ENCODE measurements at regions not wholly inside any gene's neighbourhood (a gene's known extent, or its start where the extent isn't known, plus 50 kb on each side); places are given as distances from the start of the nearest gene placed in this dataset.

- Histone ChIP-seq H3K36me3 (ENCODE audit: control insufficient read depth in 2 of 2, extremely low read depth in 1 of 2, insufficient read depth in 1 of 2, low read length in 1 of 2) (no peaks in the 10 kb centered on the region), H3K9me3 (no peaks in the 10 kb centered on the region), H3K27me3 (replicated peaks in 1 of 2; ENCODE audit: control insufficient read depth in 2 of 2, extremely low read depth in 1 of 2, insufficient read depth in 2 of 2, low read length in 1 of 2) (peaks cover 0 to 8% of the 10 kb centered on the region in 2 experiments), H3K4me3 (ENCODE audit: control insufficient read depth in 1 of 2, extremely low read depth in 1 of 2, low read length in 1 of 2) (no peak overlapping the region), H3K4me1 (ENCODE audit: control insufficient read depth in 1 of 2, extremely low read depth in 1 of 2, insufficient read depth in 2 of 2, low read length in 2 of 2) (no peaks in the 10 kb centered on the region), H3K27ac (ENCODE audit: low read length) (no peak overlapping the region)
- 60% methylated on average over 1 of the region's 5 CpGs for WGBS (ENCODE audit: insufficient coverage)
- Mint-ChIP-seq H3K27me3 (peaks cover 5 to 8% of the 10 kb centered on the region in 2 donors), H3K4me1 (no peaks in the 10 kb centered on the region), H3K27ac (no peak overlapping the region), H3K4me3 (no peak overlapping the region), H3K9me3 (no peaks in the 10 kb centered on the region), H3K36me3 (no peaks in the 10 kb centered on the region)
- no peak for DNase-seq
- ChIA-PET POLR2A (no interaction called here), CTCF (no interaction called here)
- ATAC-seq (replicated peaks in 1 of 4): no peak
These were observed 196.6 kb upstream of the SLC35G4 start for GRCh38 chr18:11412811-11413210.

GRCh38 chr18:11411048-11411447, 198.3 kb upstream of the SLC35G4 start:
- POLR2A ChIA-PET: no interaction called here
- H3K27ac Mint-ChIP-seq: no peak overlapping the region
- CTCF ChIA-PET: no interaction called here
- no peak for ATAC-seq (replicated peaks in 1 of 4)
- no peak for DNase-seq
- Histone ChIP-seq H3K36me3 (ENCODE audit: control insufficient read depth in 2 of 2, extremely low read depth in 1 of 2, insufficient read depth in 1 of 2, low read length in 1 of 2) (no peaks in the 10 kb centered on the region), H3K4me3 (ENCODE audit: control insufficient read depth in 1 of 2, extremely low read depth in 1 of 2, low read length in 1 of 2) (no peak overlapping the region), H3K27me3 (replicated peaks in 1 of 2; ENCODE audit: control insufficient read depth in 2 of 2, extremely low read depth in 1 of 2, insufficient read depth in 2 of 2, low read length in 1 of 2) (peaks cover 0 to 8% of the 10 kb centered on the region in 2 experiments), H3K27ac (ENCODE audit: low read length) (no peak overlapping the region), H3K4me1 (ENCODE audit: control insufficient read depth in 1 of 2, extremely low read depth in 1 of 2, insufficient read depth in 2 of 2, low read length in 2 of 2) (no peaks in the 10 kb centered on the region), H3K9me3 (no peaks in the 10 kb centered on the region)
- H3K9me3 Mint-ChIP-seq: peaks cover 0 to 4% (median 0%) of the 10 kb centered on the region in 3 donors
- H3K36me3 Mint-ChIP-seq: no peaks in the 10 kb centered on the region
- H3K27me3 Mint-ChIP-seq: peaks cover 5 to 8% of the 10 kb centered on the region in 2 donors
- no peaks in the 10 kb centered on the region for H3K4me1 Mint-ChIP-seq
- H3K4me3 Mint-ChIP-seq: no peak overlapping the region

- Mint-ChIP-seq H3K36me3 (no peaks in the 10 kb centered on the region), H3K4me1 (no peaks in the 10 kb centered on the region), H3K27me3 (peaks cover 0 to 1% of the 10 kb centered on the region in 2 donors), H3K4me3 (no peak overlapping the region), H3K27ac (no peak overlapping the region), H3K9me3 (peaks cover 0 to 4% (median 0%) of the 10 kb centered on the region in 3 donors)
- no peak for ATAC-seq (replicated peaks in 1 of 4)
- ChIA-PET CTCF (no interaction called here), POLR2A (interaction anchor here in 1 of 2 donors (0.6 kb wide), 1 partner anchor 369 kb away, joined by 4 read pairs; no protein-coding TSS in a partner anchor)
- H3K4me1 ChIP-seq (ENCODE audit: control insufficient read depth in 1 of 2, extremely low read depth in 1 of 2, insufficient read depth in 2 of 2, low read length in 2 of 2): no peaks in the 10 kb centered on the region
- H3K27me3 ChIP-seq (replicated peaks in 1 of 2; ENCODE audit: control insufficient read depth in 2 of 2, extremely low read depth in 1 of 2, insufficient read depth in 2 of 2, low read length in 1 of 2): peaks cover 0 to 7% of the 10 kb centered on the region in 2 experiments
- no peaks in the 10 kb centered on the region for H3K9me3 ChIP-seq
- no peak overlapping the region for H3K27ac ChIP-seq (ENCODE audit: low read length)
- 0% methylated on average over 1 of the region's 3 CpGs for WGBS (ENCODE audit: insufficient coverage)
- no peaks in the 10 kb centered on the region for H3K36me3 ChIP-seq (ENCODE audit: control insufficient read depth in 2 of 2, extremely low read depth in 1 of 2, insufficient read depth in 1 of 2, low read length in 1 of 2)
- DNase-seq: no peak
- no peak overlapping the region for H3K4me3 ChIP-seq (ENCODE audit: control insufficient read depth in 1 of 2, extremely low read depth in 1 of 2, low read length in 1 of 2)
These were observed 200.8 kb upstream of the SLC35G4 start for GRCh38 chr18:11408555-11409065.

- peaks cover 0 to 2% of the 10 kb centered on the region in 2 experiments for H3K27me3 ChIP-seq (replicated peaks in 1 of 2; ENCODE audit: control insufficient read depth in 2 of 2, extremely low read depth in 1 of 2, insufficient read depth in 2 of 2, low read length in 1 of 2)
- H3K4me3 Mint-ChIP-seq: no peak overlapping the region
- WGBS (ENCODE audit: insufficient coverage): no CpG with 5 or more reads among the region's 3 CpGs
- ATAC-seq (replicated peaks in 1 of 4) (no peak), DNase-seq (no peak)
- no peaks in the 10 kb centered on the region for H3K27me3 Mint-ChIP-seq
- H3K27ac Mint-ChIP-seq: no peak overlapping the region
- ChIA-PET CTCF (no interaction called here), POLR2A (no interaction called here)
- H3K4me3 ChIP-seq (ENCODE audit: control insufficient read depth in 1 of 2, extremely low read depth in 1 of 2, low read length in 1 of 2): no peak overlapping the region
- peaks cover 0 to 4% (median 0%) of the 10 kb centered on the region in 3 donors for H3K9me3 Mint-ChIP-seq
- H3K4me1 Mint-ChIP-seq: no peaks in the 10 kb centered on the region
- H3K27ac ChIP-seq (ENCODE audit: low read length): no peak overlapping the region
- no peaks in the 10 kb centered on the region for H3K9me3 ChIP-seq
- H3K36me3 Mint-ChIP-seq: no peaks in the 10 kb centered on the region
- no peaks in the 10 kb centered on the region for H3K4me1 ChIP-seq (ENCODE audit: control insufficient read depth in 1 of 2, extremely low read depth in 1 of 2, insufficient read depth in 2 of 2, low read length in 2 of 2)
- no peaks in the 10 kb centered on the region for H3K36me3 ChIP-seq (ENCODE audit: control insufficient read depth in 2 of 2, extremely low read depth in 1 of 2, insufficient read depth in 1 of 2, low read length in 1 of 2)
These were observed 201.5 kb upstream of the SLC35G4 start for GRCh38 chr18:11407940-11408339.

- Histone ChIP-seq H3K27me3 (replicated peaks in 1 of 2; ENCODE audit: control insufficient read depth in 2 of 2, extremely low read depth in 1 of 2, insufficient read depth in 2 of 2, low read length in 1 of 2) (no peaks in the 10 kb centered on the region), H3K36me3 (ENCODE audit: control insufficient read depth in 2 of 2, extremely low read depth in 1 of 2, insufficient read depth in 1 of 2, low read length in 1 of 2) (no peaks in the 10 kb centered on the region), H3K27ac (ENCODE audit: low read length) (no peak overlapping the region), H3K4me1 (ENCODE audit: control insufficient read depth in 1 of 2, extremely low read depth in 1 of 2, insufficient read depth in 2 of 2, low read length in 2 of 2) (no peaks in the 10 kb centered on the region), H3K9me3 (no peaks in the 10 kb centered on the region), H3K4me3 (ENCODE audit: control insufficient read depth in 1 of 2, extremely low read depth in 1 of 2, low read length in 1 of 2) (no peak overlapping the region)
- Mint-ChIP-seq H3K27me3 (no peaks in the 10 kb centered on the region), H3K4me1 (no peaks in the 10 kb centered on the region), H3K36me3 (no peaks in the 10 kb centered on the region), H3K4me3 (no peak overlapping the region), H3K27ac (no peak overlapping the region), H3K9me3 (peaks cover 0 to 4% (median 0%) of the 10 kb centered on the region in 3 donors)
- CTCF ChIA-PET: interaction anchor here in 1 of 2 donors (0.6 kb wide), 1 partner anchor 8 kb away, joined by 8 read pairs; no protein-coding TSS in a partner anchor
- WGBS (ENCODE audit: insufficient coverage): 86% methylated on average over 5 of the region's 5 CpGs
- POLR2A ChIA-PET: no interaction called here
- no peak for DNase-seq
- ATAC-seq (replicated peaks in 1 of 4): no peak
These were observed 203.6 kb upstream of the SLC35G4 start for GRCh38 chr18:11405804-11406203.

- Histone ChIP-seq H3K27ac (ENCODE audit: low read length) (no peak overlapping the region), H3K4me1 (ENCODE audit: control insufficient read depth in 1 of 2, extremely low read depth in 1 of 2, insufficient read depth in 2 of 2, low read length in 2 of 2) (no peaks in the 10 kb centered on the region), H3K27me3 (replicated peaks in 1 of 2; ENCODE audit: control insufficient read depth in 2 of 2, extremely low read depth in 1 of 2, insufficient read depth in 2 of 2, low read length in 1 of 2) (no peaks in the 10 kb centered on the region), H3K36me3 (ENCODE audit: control insufficient read depth in 2 of 2, extremely low read depth in 1 of 2, insufficient read depth in 1 of 2, low read length in 1 of 2) (no peaks in the 10 kb centered on the region), H3K4me3 (ENCODE audit: control insufficient read depth in 1 of 2, extremely low read depth in 1 of 2, low read length in 1 of 2) (no peak overlapping the region), H3K9me3 (no peaks in the 10 kb centered on the region)
- ChIA-PET CTCF (no interaction called here), POLR2A (no interaction called here)
- Mint-ChIP-seq H3K4me1 (no peaks in the 10 kb centered on the region), H3K4me3 (no peak overlapping the region), H3K27ac (no peak overlapping the region), H3K9me3 (no peaks in the 10 kb centered on the region), H3K27me3 (no peaks in the 10 kb centered on the region), H3K36me3 (no peaks in the 10 kb centered on the region)
- ATAC-seq (replicated peaks in 1 of 4) (no peak), DNase-seq (no peak)
- WGBS (ENCODE audit: insufficient coverage): no CpG with 5 or more reads among the region's 1 CpG
These were observed 208.7 kb upstream of the SLC35G4 start for GRCh38 chr18:11400703-11401102.

- Mint-ChIP-seq H3K27me3 (no peaks in the 10 kb centered on the region), H3K36me3 (no peaks in the 10 kb centered on the region), H3K9me3 (no peaks in the 10 kb centered on the region), H3K4me3 (no peak overlapping the region), H3K27ac (no peak overlapping the region), H3K4me1 (no peaks in the 10 kb centered on the region)
- DNase-seq: no peak
- ChIA-PET POLR2A (no interaction called here), CTCF (no interaction called here)
- WGBS (ENCODE audit: insufficient coverage): 80% methylated on average over 1 of the region's 3 CpGs
- ATAC-seq (replicated peaks in 1 of 4): no peak
- Histone ChIP-seq H3K36me3 (ENCODE audit: control insufficient read depth in 2 of 2, extremely low read depth in 1 of 2, insufficient read depth in 1 of 2, low read length in 1 of 2) (no peaks in the 10 kb centered on the region), H3K4me3 (ENCODE audit: control insufficient read depth in 1 of 2, extremely low read depth in 1 of 2, low read length in 1 of 2) (no peak overlapping the region), H3K27ac (ENCODE audit: low read length) (no peak overlapping the region), H3K4me1 (ENCODE audit: control insufficient read depth in 1 of 2, extremely low read depth in 1 of 2, insufficient read depth in 2 of 2, low read length in 2 of 2) (no peaks in the 10 kb centered on the region), H3K27me3 (replicated peaks in 1 of 2; ENCODE audit: control insufficient read depth in 2 of 2, extremely low read depth in 1 of 2, insufficient read depth in 2 of 2, low read length in 1 of 2) (no peaks in the 10 kb centered on the region), H3K9me3 (no peaks in the 10 kb centered on the region)
These were observed 210.8 kb upstream of the SLC35G4 start for GRCh38 chr18:11398625-11399024.

Data from T-cell (primary cell).